CD14-positive monocyte (primary cell): ENCODE measurements at regions not wholly inside any gene's neighbourhood (a gene's known extent, or its start where the extent isn't known, plus 50 kb on each side); places are given as distances from the start of the nearest gene placed in this dataset.

ENCODE experiments used
- DNase-seq, 3 donors: peaks; one replicate each; pipeline ENCODE4 v3.0.0-alpha.2; 2011 to 2022
- H2AFZ ChIP-seq: 2 replicates; pipeline ENCODE4 v1.6.0; 2012; ENCODE audit warnings: mild to moderate bottlenecking, low read depth, low read length, inconsistent platforms; ENCODE audit not compliant: insufficient read depth, poor library complexity, severe bottlenecking
- H3K27ac ChIP-seq, 2 donors: 1 replicate in 1 of 2; 2 replicates in 1 of 2; pipeline ENCODE4 v1.5.1; 2012 to 2013; ENCODE audit warnings: low read length in 2 of 2, control low read depth in 1 of 2, inconsistent platforms in 1 of 2, low read depth in 1 of 2, mild to moderate bottlenecking in 1 of 2
- H3K27me3 ChIP-seq, 2 donors: one replicate each; pipeline versions ENCODE4 v1.6.0 to v1.6.1; 2011 to 2013; ENCODE audit warnings: low read length in 2 of 2; ENCODE audit not compliant: control insufficient read depth in 2 of 2, insufficient read depth in 2 of 2
- H3K36me3 ChIP-seq, 2 donors: replicated peaks in 1 of 2; 1 replicate in 1 of 2; 2 replicates in 1 of 2; pipeline versions ENCODE4 v1.5.1 to v1.6.1; 2012 to 2013; ENCODE audit warnings: low read length in 2 of 2, control low read depth in 1 of 2, inconsistent platforms in 1 of 2, mild to moderate bottlenecking in 1 of 2; ENCODE audit not compliant: insufficient read depth in 2 of 2, control insufficient read depth in 1 of 2
- H3K4me1 ChIP-seq, 2 donors: 1 replicate in 1 of 2; 2 replicates in 1 of 2; pipeline versions ENCODE4 v1.5.1 to v1.6.1; 2012 to 2013; ENCODE audit warnings: low read length in 2 of 2, control low read depth in 1 of 2, inconsistent platforms in 1 of 2, mild to moderate bottlenecking in 1 of 2, moderate library complexity in 1 of 2; ENCODE audit not compliant: insufficient read depth in 2 of 2, control insufficient read depth in 1 of 2
- H3K4me2 ChIP-seq: replicated peaks from 2 replicates; pipeline ENCODE3; 2012; ENCODE audit warnings: low read length, moderate library complexity, mild to moderate bottlenecking; ENCODE audit not compliant: poor library complexity, severe bottlenecking; ENCODE audit errors: extremely low read depth
- H3K4me3 ChIP-seq, 3 experiments: fragments of 200-600 bp in 1 of 3; sonication (generic) in 1 of 3; replicated peaks in 1 of 3; 1 replicate in 2 of 3; 2 replicates in 1 of 3; pipeline ENCODE4 v1.5.1; 2011 to 2013; ENCODE audit warnings: low read length in 3 of 3, mild to moderate bottlenecking in 3 of 3, control low read depth in 2 of 3, low read depth in 2 of 3, inconsistent platforms in 1 of 3, moderate library complexity in 1 of 3
- H3K79me2 ChIP-seq: 2 replicates; pipeline ENCODE4 v1.6.0; 2012; ENCODE audit warnings: mild to moderate bottlenecking, control low read depth, inconsistent platforms, low read length, moderate library complexity; ENCODE audit not compliant: insufficient read depth
- H3K9ac ChIP-seq: 2 replicates; pipeline ENCODE4 v1.6.0; 2017; ENCODE audit warnings: low read length, mild to moderate bottlenecking; ENCODE audit not compliant: insufficient read depth, poor library complexity, severe bottlenecking
- H3K9me3 ChIP-seq, 2 donors: replicated peaks in 1 of 2; 1 replicate in 1 of 2; 2 replicates in 1 of 2; pipeline versions ENCODE4 v1.5.1 to v1.6.1; 2012 to 2013; ENCODE audit warnings: low read length in 2 of 2, control low read depth in 1 of 2; ENCODE audit not compliant: control insufficient read depth in 1 of 2, insufficient read depth in 1 of 2
- H4K20me1 ChIP-seq: 2 replicates; pipeline ENCODE4 v1.6.0; 2012; ENCODE audit warnings: mild to moderate bottlenecking, low read length, control low read depth, moderate library complexity; ENCODE audit not compliant: insufficient read depth
- H3K27ac Mint-ChIP-seq, 7 donors: one replicate each; pipeline ENCODE4 v1.8.0; 2020; ENCODE audit warnings: mild to moderate bottlenecking in 7 of 7, mixed read lengths in 7 of 7, moderate library complexity in 6 of 7, inconsistent platforms in 2 of 7
- H3K27me3 Mint-ChIP-seq, 3 donors: one replicate each; pipeline ENCODE4 v1.8.0; 2021 to 2022; ENCODE audit warnings: low read depth in 3 of 3, mild to moderate bottlenecking in 3 of 3, mixed read lengths in 3 of 3, moderate library complexity in 3 of 3, inconsistent platforms in 1 of 3
- H3K36me3 Mint-ChIP-seq, 2 donors: one replicate each; pipeline ENCODE4 v1.8.0; 2020; ENCODE audit warnings: mixed read lengths in 2 of 2, inconsistent platforms in 1 of 2, mild to moderate bottlenecking in 1 of 2
- H3K4me1 Mint-ChIP-seq: one replicate; pipeline ENCODE4 v1.8.0; 2020; ENCODE audit warnings: mild to moderate bottlenecking, mixed read lengths
- H3K4me3 Mint-ChIP-seq, 2 donors: one replicate each; pipeline ENCODE4 v1.8.0; 2020; ENCODE audit warnings: mild to moderate bottlenecking in 2 of 2, mixed read lengths in 2 of 2, moderate library complexity in 1 of 2
- H3K9me3 Mint-ChIP-seq, 7 donors: one replicate each; pipeline ENCODE4 v1.8.0; 2020 to 2022; ENCODE audit warnings: mixed read lengths in 7 of 7, mild to moderate bottlenecking in 6 of 7, moderate library complexity in 6 of 7, inconsistent platforms in 2 of 7
- CTCF ChIP-seq: fragments of 200-600 bp; IDR thresholded peaks from one replicate; pipeline ENCODE4 v1.8.0; 2022; ENCODE audit warnings: antibody characterized with exemption, mild to moderate bottlenecking
- WGBS: methylation state at CpG from one replicate; pipeline ENCODE4 v1.1.5; 2013; ENCODE audit warnings: missing lambda C conversion rate; ENCODE audit not compliant: insufficient coverage; 5-methylcytosine and 5-hydroxymethylcytosine counted together
- intact Hi-C, 2 donors: fragments of 100-400 bp; cut with micrococcal nuclease; formaldehyde crosslinking; loops; one replicate each; pipeline versions ENCODE4 v1.15.0 to v1.15.1; 2023

- Mint-ChIP-seq H3K27me3 (peaks cover 23 to 26% (median 25%) of the 10 kb centered on the region in 3 donors), H3K9me3 (peaks cover 0 to 7% (median 6%) of the 10 kb centered on the region in 7 donors), H3K4me1 (peaks cover 34% of the 10 kb centered on the region), H3K27ac (peak overlapping the region in 3 of 7 donors; percentile 74 to 83 (median 82)), H3K36me3 (peaks cover 0 to 1% of the 10 kb centered on the region in 2 donors), H3K4me3 (peak overlapping the region in 1 of 2 donors; percentile 7)
- H3K4me2 ChIP-seq, result no peak overlapping the region
- WGBS, result 96% methylated on average over 19 of the region's 19 CpGs
- H3K4me3 ChIP-seq, result no peak overlapping the region
- peaks cover 0 to 3% of the 10 kb centered on the region in 2 donors for H3K9me3 ChIP-seq
- H3K9ac ChIP-seq, result no peak overlapping the region
- peaks cover 25 to 33% of the 10 kb centered on the region in 2 donors for H3K4me1 ChIP-seq
- no peaks in the 10 kb centered on the region for H3K79me2 ChIP-seq
- TF ChIP-seq CTCF, result no peak
- H3K27me3 ChIP-seq, result peaks cover 0 to 13% of the 10 kb centered on the region in 2 donors
- no peak overlapping the region for H3K27ac ChIP-seq
- no peaks in the 10 kb centered on the region for H4K20me1 ChIP-seq
- H3K36me3 ChIP-seq, result no peaks in the 10 kb centered on the region
- no peak overlapping the region for H2AFZ ChIP-seq
- no peak for DNase-seq
- intact Hi-C loops, result loop anchor here in 1 of 2 donors (5.0 to 10.0 kb wide), 4 partner anchors 70 to 200 kb away; partner anchors contain the start of gene RXRA
Measured at GRCh38 chr9:134242706-134243105, 78.3 kb upstream of the RNU6ATAC start.

- Histone ChIP-seq H3K4me2 (peak overlapping the region; percentile 53), H3K9ac (peak overlapping the region; percentile 0)
- intact Hi-C loops, result loop anchor here in 1 of 2 donors (5.0 to 10.0 kb wide), 4 partner anchors 72 to 198 kb away; partner anchors contain the start of gene RXRA
Measured at GRCh38 chr9:134243778-134244467, 79.6 kb upstream of the RNU6ATAC start.

More at GRCh38 chr9:134243778-134244467, 79.6 kb upstream of the RNU6ATAC start:
- Mint-ChIP-seq H3K36me3 (peaks cover 0 to 1% of the 10 kb centered on the region in 2 donors), H3K27me3 (peaks cover 21 to 25% (median 23%) of the 10 kb centered on the region in 3 donors), H3K27ac (peak overlapping the region; percentile 66 to 95 (median 90)), H3K9me3 (peaks cover 5 to 18% (median 16%) of the 10 kb centered on the region in 7 donors), H3K4me1 (peaks cover 34% of the 10 kb centered on the region), H3K4me3 (peak overlapping the region in 1 of 2 donors; percentile 86)
- peak; percentile 93 to 97 (median 97) for DNase-seq
- peaks cover 25 to 33% of the 10 kb centered on the region in 2 donors for H3K4me1 ChIP-seq
- H3K9me3 ChIP-seq, result peaks cover 11 to 14% of the 10 kb centered on the region in 2 donors
- no peak for TF ChIP-seq CTCF
- no peaks in the 10 kb centered on the region for H3K79me2 ChIP-seq
- H3K27me3 ChIP-seq, result peaks cover 0 to 13% of the 10 kb centered on the region in 2 donors
- no peaks in the 10 kb centered on the region for H3K36me3 ChIP-seq
- 17% methylated on average over 10 of the region's 14 CpGs for WGBS
- peak overlapping the region in 1 of 3 experiments; percentile 35 for H3K4me3 ChIP-seq
- peak overlapping the region; percentile 44 for H2AFZ ChIP-seq
- H4K20me1 ChIP-seq, result no peaks in the 10 kb centered on the region
- H3K27ac ChIP-seq, result peak overlapping the region; percentile 24 to 27
